Fibroblast of skin of left biceps (primary cell): ENCODE measurements at regions not wholly inside any gene's neighbourhood (a gene's known extent, or its start where the extent isn't known, plus 50 kb on each side); places are given as distances from the start of the nearest gene placed in this dataset.

ENCODE experiments used
- DNase-seq, 2 experiments: peaks; one replicate each; pipeline ENCODE4 v3.0.0-alpha.2; 2013; ENCODE audit warnings: low read depth in 2 of 2

DNA sequence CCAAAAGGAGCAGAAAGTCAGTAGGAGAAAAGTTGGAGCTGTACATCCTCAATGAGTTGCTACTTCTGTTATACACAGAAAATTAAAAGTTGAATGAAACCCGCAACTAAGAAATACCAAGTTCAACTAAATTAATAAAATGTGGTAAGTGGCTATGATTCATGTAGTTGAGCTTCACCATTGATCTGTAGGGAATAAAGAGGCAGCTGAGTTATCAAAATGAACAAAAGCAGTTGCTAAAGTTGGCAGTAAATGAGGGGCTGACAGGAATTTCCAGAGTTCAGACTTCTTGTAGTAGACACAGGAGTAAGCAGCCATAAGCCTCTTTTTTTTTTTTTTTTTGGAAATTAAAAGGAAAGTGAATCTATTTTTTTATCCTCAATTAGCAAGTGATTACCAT is 234.6 kb downstream of the POSTN start:
- peak; percentile 72 to 74 for DNase-seq

DNA sequence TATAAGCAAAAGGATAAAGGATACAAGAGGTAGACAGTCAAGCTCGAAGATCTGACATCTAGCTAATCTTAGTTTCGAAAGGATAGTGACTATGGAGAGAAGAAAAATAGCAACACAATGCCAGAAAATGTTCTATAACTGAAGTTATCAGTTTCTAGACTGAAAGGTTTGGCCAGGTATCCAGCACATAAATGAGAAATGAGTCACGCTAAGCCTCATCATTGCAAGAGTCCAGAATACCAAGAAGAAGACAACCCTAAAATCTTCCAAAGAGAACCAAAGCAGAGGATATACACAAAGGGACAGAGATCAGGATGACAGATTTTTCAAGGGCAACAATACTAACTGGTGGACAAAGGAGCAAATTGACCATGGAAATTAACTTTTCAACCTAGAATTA is 237.0 kb downstream of the POSTN start:
- no peak for DNase-seq

DNA sequence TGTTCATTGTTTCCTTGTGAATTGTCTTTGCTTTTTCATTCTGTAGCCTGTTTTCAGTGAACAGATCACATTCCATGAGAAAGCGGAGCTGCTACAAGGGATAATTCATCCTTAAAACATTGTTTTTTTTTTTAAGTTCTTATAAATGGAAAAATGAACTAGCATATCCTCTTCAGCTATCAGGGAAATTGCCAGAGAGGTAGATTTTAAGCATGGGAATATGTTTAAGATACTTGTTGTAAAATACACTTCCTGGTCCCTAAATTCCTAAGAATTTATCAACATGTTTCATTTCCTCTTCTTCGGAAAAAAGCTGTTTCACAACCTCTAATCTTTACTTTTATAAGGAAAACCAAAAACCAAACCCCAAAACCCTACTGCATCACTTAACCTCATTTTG is 238.0 kb downstream of the POSTN start:
- no peak for DNase-seq

DNA sequence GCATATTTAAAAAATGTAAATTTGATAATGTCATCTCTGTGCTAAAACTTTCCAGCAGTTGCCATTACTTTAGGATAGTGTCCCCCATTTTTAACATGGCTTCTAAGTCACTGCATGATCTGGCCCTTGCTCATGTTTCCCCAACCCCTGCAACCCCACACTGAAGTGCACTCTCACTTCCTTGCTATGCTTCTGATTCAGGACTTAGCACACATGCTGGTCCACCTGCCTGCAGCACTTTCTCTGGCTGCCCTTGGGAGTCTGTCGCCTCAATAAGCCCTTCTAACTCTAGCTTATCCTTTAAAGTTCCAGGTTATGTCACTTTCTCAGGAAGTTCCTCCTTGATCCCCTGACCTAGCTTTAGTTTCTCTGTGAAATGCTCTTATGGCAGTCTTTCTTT is 241.0 kb downstream of the POSTN start:
- DNase-seq: no peak

DNA sequence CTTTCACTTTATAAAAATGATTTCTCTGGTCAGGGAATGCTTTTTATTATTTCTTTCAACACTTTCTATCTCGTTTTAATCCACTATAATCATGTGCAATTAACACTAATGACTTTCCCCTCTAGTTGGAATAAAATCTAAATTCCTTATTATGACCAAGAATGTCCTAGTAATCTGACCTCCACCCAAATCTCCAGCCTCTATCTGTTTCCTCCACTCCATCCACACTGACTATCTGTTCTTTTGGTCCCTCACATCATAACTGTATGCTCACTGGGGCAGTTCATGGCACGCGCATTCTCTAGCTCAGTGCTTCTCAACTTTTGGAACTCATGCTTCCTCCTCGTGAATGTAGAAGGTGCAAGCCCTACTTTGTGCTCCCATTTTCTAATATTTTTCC is 244.7 kb downstream of the POSTN start:
- DNase-seq: no peak

DNA sequence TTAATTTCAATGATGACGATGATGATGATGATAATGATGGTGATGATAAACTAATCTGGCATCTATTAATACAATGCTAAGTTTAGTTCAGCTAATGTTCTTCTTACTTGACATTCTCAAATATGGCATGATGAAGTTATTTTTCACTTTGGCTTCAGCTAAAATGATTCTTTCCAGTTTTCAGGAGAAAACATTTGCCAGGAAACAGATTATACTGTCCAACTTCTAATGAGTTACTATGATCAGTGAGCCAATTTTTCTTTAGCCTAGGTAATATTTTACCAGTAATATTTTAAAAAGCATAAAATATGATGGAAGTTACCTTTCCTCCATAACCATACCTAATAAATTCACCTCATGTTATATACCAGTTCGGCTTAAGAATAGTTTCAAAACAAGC is 245.7 kb upstream of the CSNK1A1L start:
- DNase-seq: no peak

DNA sequence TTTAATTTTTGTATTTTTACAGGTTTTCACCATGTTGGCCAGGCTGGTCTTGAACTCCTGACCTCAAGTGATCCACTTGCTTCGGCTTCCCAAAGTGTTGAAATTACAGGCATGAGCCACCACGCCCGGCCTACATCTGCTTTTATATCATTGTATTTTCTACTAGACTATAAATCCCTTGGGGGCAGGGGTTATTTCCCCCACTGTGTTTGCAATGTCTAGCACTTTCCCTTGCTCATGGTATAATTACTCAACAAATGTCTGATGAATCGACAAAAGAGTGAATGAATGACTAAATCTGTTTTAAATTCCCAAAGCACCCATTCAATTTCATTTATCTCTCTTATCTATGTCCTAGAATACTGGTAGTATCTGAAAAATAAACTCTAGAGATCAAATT is 244.5 kb upstream of the CSNK1A1L start:
- DNase-seq: no peak

DNA sequence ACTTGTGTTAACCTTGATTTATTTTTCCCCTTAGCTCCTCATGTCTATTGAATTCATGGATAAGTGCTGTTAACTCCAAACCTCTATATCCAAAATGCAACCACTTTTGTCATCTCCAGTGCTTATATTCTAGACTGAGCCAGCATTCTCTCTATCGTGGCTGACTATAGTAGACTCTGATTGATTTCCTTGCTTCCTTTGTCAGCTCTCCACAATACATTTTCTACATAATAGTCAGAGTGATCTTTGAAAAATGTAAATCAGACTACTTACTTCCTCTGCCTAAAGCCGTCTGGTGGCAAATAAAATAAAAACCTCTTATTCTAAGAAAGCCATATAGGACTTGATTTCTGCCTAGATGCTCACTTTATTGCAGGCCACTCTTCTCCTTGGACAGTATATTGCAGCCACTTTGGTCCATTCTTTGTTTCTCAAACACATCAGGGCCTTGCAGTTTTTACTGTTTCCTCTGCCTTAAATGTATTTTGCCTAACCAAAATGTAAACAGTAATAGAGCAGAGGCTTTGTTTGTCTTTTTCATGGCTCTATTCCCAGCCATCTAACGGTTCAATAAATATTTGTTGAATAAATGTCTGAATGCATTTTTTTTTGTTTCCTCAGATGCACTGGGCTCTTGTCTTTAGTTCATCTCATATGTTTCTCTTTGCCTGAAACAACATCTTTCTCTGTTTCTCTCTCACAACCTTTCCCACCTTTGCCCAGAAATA is 243.6 kb upstream of the CSNK1A1L start:
- no peak for DNase-seq

DNA sequence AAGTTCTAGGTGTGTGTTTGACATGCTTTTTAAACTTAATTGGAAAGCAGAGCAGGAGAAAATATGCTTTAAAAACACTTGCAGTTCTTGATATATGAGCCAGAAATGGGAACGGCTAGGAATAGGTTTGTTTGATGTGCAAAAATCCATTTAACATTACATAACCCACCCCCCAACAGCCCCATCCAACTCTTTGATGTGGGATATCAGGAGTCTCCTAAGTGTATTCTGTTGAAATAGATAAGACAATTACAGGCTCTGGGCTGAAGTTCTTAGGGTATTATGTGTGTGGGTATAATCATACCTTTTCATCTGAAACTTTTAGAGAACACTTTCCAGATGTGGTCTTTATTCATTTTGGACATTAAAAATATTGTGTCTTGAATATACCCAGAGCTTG is 240.4 kb upstream of the CSNK1A1L start:
- no peak for DNase-seq

DNA sequence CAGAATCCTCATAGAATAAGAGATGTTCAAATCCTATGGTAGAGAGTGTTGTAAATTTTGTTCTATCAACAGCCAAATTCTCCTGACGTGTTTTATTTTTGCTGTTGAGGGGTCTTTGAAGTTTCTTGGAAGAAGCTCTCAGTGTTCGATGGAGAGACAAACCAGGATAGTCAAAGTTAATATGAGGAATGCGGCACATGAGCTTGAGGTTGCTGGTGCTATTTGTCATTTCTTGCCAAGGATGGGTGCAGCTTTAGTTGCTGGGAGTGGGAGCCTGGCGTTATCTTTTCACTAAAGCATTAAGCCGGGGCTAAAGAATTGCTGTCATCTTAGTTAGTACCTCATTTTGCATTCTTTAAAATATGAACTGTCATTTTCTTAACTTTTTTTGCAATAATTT is 239.9 kb upstream of the CSNK1A1L start:
- DNase-seq: no peak

DNA sequence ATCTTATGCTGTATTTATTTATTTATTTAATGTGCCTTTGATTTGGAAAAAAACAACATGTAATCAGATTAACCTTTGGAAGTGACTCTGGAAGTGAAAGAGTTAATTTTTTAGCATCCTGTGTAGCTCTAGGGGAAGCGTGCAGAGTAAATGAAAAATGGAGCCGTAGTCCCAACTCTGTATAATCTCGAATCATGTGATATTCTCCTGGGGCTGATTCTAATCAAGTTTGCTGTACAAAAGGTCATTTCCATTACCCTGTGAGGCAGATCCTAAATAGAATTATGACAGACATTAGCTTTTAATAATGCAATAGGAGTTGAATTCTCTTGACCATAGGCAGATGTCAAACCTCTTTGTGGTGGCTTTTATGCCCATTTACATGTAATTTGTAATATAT is 238.6 kb upstream of the CSNK1A1L start:
- no peak for DNase-seq

DNA sequence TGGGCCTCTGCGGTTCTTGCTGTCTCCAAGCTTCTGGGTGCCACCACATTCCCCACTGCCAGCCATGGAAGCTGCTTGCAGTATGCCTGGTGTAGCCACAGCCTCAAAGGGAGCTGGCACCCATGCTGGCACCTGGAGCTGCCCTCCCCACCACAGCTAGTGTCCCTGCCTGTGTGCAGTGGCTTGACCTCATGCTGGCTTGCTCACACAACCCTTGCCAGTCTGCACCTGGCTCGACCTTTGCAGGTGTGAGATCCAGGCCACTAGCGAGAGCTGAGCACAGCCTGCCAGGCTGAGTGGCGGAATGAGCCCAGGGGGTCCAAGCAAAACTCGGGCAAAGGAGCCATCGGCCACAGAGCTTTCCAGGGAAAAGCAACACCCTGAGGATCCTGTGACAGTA is 236.7 kb upstream of the CSNK1A1L start:
- no peak for DNase-seq

DNA sequence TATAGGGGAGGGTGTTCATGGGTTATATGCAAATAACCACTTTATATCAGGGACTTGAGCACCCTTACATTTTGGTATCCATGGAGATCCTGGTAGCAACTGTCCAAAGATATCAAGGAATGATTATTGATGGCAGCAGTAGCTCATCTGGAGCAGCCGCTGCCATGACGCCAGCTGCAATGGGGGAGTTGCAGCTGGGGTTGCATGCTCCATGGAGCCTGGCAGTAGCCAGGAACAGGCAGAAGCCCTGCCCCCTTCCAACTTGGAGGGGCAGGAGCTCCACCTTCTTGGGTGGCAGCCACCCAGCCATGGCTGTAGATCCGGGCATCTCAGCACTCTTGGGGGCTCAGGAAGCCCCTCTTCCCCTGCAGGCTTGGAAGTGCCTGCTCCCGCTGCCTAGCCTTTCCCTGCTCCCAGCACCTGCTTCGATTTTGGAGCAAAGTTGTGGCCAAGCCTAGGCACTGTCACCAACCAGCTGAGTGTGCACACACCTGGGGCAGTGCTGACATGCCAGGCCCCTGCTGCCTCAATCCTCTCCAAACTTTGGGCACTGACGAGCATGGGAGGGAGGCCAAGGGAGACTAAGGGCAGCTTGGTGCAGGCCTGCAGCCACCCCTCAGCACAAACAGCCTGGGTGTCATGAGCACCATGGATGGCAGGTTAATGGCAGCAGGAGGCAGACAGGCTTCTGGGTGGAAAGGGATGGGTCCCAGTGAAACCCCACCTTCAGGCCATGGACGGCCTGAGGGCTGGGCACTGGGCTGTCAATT is 235.6 kb upstream of the CSNK1A1L start:
- DNase-seq: no peak

DNA sequence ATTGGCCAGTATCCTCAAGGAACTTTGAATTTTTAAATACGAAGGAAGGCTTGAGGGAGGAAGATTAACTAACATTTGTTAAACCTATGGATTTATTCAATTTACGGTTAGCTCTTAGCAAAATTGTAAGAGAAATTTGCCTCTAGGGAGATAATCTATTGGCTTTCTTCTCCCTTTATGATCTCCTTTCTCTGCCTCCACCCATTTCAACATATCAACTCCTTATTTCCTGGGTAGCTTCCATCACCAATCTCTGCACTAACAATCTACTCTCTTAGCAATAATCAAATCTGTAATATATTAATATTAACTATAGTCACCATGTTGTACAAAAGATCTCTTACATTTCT is 233.9 kb upstream of the CSNK1A1L start:
- no peak for DNase-seq

DNA sequence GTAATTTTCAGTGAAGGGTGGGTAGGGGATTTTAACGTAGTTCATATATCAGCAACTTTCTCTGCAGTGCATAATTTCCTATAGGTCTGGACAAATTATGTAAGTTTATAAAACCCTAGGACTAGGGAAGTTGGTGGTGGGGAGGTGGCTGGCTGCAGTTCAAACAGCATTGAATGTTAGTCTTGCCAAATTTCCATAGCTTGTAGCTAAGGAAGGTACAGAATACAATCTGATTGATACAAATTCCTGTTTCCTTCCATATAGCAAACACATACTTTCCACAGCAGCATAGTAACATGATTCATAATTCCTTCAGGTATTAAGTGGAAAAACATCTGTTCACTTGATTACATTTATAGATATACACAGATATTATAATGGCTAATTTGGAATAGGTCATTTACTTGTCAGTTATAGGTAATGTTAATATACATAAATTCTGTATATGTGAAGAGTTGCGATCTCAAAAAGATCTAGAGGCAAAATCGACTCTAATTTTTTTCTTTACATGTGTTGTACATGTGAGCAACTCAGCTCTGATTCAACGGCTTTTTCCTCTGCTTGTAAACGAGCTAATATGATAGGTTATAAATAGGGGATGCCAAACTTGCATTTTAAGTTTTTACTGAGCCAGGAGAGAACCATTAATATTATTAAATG is 233.4 kb upstream of the CSNK1A1L start:
- no peak for DNase-seq

DNA sequence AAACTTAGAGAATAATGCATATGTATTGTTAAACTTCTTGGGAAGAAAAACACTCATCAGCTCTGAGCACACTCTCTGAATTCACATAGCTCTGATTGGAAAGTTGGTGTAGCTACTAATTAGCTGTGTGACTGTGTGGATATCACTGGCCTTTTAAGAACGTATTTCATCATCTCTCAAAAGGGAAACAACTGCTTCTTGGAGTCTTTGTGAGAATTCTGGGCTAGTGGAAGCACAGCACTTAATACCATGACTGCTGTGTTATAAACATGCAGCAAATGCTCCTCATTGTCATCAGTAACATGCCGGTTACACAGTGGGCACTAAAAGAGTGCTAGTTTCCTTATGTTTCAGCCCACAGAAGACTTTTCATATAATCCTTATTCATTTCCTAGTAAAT is 220.9 kb upstream of the CSNK1A1L start:
- DNase-seq: no peak

DNA sequence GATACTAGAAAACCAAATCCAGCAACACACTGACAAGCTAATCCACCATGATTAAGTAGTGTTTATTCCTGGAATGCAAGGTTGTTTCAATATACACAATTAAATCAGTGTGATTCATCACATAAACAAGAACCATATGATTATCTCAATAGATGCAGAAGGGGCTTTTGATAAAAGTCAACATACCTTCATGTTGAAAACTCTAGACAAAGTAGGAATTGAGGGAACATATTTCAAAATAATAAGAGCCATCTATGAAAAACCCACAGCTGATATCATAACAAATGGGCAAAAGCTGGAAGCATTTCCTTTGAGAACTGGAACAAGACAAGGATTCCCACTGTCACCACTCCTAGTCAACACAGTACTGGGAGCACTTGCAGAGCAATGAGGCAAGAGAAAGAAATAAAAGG is 213.6 kb upstream of the CSNK1A1L start:
- peak; percentile 82 to 88 for DNase-seq

DNA sequence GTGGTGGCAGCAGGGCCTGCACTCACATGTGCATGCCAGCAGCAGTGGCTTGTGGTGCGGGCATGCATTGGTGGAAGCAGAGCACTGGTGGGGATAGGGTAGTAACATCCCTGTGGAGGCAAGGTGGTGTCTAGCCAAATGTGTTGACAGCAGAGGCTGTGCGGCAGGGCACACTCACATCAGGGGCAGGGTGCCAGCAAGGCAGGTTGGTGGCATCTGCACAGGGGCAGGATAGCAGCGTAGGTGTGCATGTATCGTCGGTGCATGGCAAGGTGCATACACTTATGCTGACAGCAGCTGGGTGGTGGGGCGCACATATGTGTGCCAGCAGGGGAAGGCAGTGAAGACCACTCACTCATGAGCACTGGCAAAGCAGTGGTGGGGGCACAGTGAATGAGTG is 211.5 kb upstream of the CSNK1A1L start:
- DNase-seq: no peak

DNA sequence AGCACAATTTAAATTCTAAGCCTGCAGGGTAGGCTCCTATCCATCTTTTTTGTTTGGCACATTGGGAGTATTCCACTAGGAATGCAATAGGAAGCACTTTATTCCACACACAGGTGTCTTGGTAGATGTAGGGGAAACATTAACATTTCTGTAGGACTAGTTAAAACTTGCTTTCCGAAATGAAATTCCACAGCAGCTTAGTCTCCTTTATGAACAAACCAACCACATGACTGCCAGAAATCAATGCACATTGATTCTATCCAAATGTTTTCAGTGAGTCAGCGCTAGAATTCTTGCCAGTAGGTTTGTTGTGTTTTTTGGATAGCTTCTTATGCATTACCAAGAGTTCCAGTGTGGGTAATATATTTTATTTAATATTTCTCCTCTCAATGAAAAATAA is 207.9 kb upstream of the CSNK1A1L start:
- DNase-seq: peak; percentile 95

DNA sequence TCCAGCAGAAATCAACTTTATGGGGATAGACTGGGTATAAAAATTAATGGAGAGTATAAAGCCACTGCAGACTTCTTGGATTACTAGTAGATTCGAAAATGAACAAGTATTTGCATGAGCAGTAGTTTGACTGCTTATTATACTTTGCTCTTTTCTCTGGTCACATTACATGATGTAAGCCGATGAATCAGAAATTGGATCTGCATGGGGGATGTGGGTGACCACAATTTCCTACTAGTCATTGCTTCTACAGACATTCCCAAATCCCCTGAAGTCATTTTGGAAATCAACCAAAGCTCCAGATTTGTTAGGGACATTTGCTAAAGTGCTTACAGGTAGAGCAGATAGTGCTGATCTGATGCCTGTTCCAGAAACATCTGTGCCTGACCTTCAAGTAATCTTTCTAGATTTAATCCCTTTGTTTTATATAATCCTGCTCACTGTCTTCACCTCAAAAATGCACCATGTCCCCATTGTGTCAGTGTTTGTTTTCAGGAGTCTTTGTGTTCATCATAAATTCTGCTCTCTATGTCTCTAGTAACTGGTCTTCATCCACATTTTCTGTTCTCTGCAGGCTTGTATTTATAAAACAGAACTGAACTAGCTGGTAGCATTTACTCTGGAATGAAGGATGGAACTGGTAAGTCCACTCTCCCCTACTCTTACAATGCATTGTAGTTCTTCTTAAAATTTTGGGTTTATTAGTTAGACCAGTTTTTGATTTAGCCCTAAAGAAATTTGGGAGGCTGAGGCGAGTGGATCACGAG is 201.5 kb upstream of the CSNK1A1L start:
- DNase-seq: peak; percentile 91 to 93

DNA sequence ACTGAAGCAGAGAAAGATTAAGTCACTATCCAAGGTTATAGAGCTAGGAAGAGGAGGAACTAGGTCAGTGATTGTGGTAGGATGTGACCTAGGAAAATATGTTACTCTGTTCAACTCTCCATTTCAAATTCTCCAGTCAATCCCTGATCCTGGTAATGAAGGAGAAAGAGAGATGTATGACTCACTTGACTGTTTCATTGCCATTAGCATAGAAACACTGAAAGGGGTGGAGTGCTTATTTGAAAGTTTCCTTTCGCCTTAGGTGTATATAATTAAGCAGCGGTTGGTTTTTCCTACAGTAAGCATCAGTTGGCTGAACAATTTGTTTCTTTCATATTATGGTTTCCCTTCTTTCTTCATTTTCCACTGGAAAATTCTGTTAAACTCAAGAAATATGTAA is 198.1 kb upstream of the CSNK1A1L start:
- no peak for DNase-seq

DNA sequence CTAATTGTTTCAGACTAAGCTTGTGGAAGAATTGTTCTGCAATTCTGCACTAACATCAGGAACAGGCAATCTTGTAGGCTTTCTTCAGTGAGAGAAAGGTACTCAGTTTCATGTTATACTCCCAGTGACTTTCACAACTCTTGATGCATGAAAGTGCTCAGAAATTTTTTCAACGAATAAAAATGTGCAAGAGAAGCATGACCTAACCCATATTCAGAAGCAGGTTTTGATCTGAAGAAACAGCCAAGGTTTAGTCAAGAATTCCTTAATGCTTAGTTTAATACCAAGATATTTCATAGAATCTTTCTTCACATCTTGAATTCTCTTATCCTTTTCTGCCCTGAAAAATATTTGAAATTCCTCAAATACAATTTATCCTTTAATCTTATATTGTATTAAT is 197.2 kb upstream of the CSNK1A1L start:
- no peak for DNase-seq
